ENCODE measurements at regions not wholly inside any gene's neighbourhood (a gene's known extent, or its start where the extent isn't known, plus 50 kb on each side); places are given as distances from the start of the nearest gene placed in this dataset.
"Not testable (repeated sequence)": the region's sequence is repeated elsewhere in the genome, so short reads cannot be mapped to it uniquely, and the experiment has no call there.

GRCh38 chr1:30099587-30100523 lies 623.5 kb downstream of the MATN1 start:
- H3K27ac Mint-ChIP-seq = no peak overlapping the region
- H3K4me3 Mint-ChIP-seq = no peak overlapping the region
- no peak for DNase-seq (ENCODE audit: low spot score)
- H3K27me3 Mint-ChIP-seq (ENCODE audit: insufficient read depth) = peaks cover 4% of the 10 kb centered on the region
- no peaks in the 10 kb centered on the region for H3K36me3 Mint-ChIP-seq (ENCODE audit: low read depth)
- intact Hi-C loops (cut with micrococcal nuclease) = no loop called here
- no peaks in the 10 kb centered on the region for H3K4me1 Mint-ChIP-seq (ENCODE audit: low read depth)
- no peaks in the 10 kb centered on the region for H3K9me3 Mint-ChIP-seq

GRCh38 chr1:30097851-30098250 lies 625.5 kb downstream of the MATN1 start:
- H3K36me3 Mint-ChIP-seq (ENCODE audit: low read depth); H3K4me3 Mint-ChIP-seq; H3K4me1 Mint-ChIP-seq (ENCODE audit: low read depth); H3K9me3 Mint-ChIP-seq; H3K27me3 Mint-ChIP-seq (ENCODE audit: insufficient read depth); DNase-seq (ENCODE audit: low spot score); H3K27ac Mint-ChIP-seq; intact Hi-C loops (cut with micrococcal nuclease): not testable (repeated sequence)

GRCh38 chr1:30095451-30096025 lies 627.8 kb downstream of the MATN1 start:
- Mint-ChIP-seq H3K27me3 (ENCODE audit: insufficient read depth) (no peaks in the 10 kb centered on the region), H3K4me3 (no peak overlapping the region), H3K9me3 (peaks cover 28% of the 10 kb centered on the region), H3K4me1 (ENCODE audit: low read depth) (no peaks in the 10 kb centered on the region), H3K27ac (no peak overlapping the region), H3K36me3 (ENCODE audit: low read depth) (peaks cover 4% of the 10 kb centered on the region)
- intact Hi-C loops (cut with micrococcal nuclease) = no loop called here
- DNase-seq (ENCODE audit: low spot score) = no peak

- intact Hi-C loops (cut with micrococcal nuclease) = no loop called here
- Mint-ChIP-seq H3K27ac (no peak overlapping the region), H3K4me1 (ENCODE audit: low read depth) (no peaks in the 10 kb centered on the region), H3K36me3 (ENCODE audit: low read depth) (peaks cover 4% of the 10 kb centered on the region), H3K9me3 (peaks cover 28% of the 10 kb centered on the region), H3K4me3 (no peak overlapping the region), H3K27me3 (ENCODE audit: insufficient read depth) (no peaks in the 10 kb centered on the region)
- no peak for DNase-seq (ENCODE audit: low spot score)
Measured at GRCh38 chr1:30095051-30095450, 628.3 kb downstream of the MATN1 start.

GRCh38 chr1:30092051-30092858 lies 631.1 kb downstream of the MATN1 start:
- Mint-ChIP-seq H3K4me3 (no peak overlapping the region), H3K4me1 (ENCODE audit: low read depth) (no peaks in the 10 kb centered on the region), H3K27me3 (ENCODE audit: insufficient read depth) (peaks cover 1% of the 10 kb centered on the region), H3K9me3 (peaks cover 28% of the 10 kb centered on the region), H3K36me3 (ENCODE audit: low read depth) (peaks cover 4% of the 10 kb centered on the region), H3K27ac (peak overlapping the region; percentile 48)
- intact Hi-C loops (cut with micrococcal nuclease) = no loop called here
- DNase-seq (ENCODE audit: low spot score) = no peak

GRCh38 chr1:30090162-30090820 lies 633.1 kb downstream of the MATN1 start:
- peaks cover 9% of the 10 kb centered on the region for H3K27me3 Mint-ChIP-seq (ENCODE audit: insufficient read depth)
- DNase-seq (ENCODE audit: low spot score) = no peak
- H3K4me3 Mint-ChIP-seq = no peak overlapping the region
- H3K27ac Mint-ChIP-seq = no peak overlapping the region
- peaks cover 4% of the 10 kb centered on the region for H3K36me3 Mint-ChIP-seq (ENCODE audit: low read depth)
- H3K4me1 Mint-ChIP-seq (ENCODE audit: low read depth) = no peaks in the 10 kb centered on the region
- intact Hi-C loops (cut with micrococcal nuclease) = no loop called here
- H3K9me3 Mint-ChIP-seq = peaks cover 28% of the 10 kb centered on the region

GRCh38 chr1:30089024-30089430 lies 634.4 kb downstream of the MATN1 start:
- Mint-ChIP-seq H3K36me3 (ENCODE audit: low read depth) (peaks cover 4% of the 10 kb centered on the region), H3K27me3 (ENCODE audit: insufficient read depth) (peaks cover 9% of the 10 kb centered on the region), H3K4me3 (no peak overlapping the region), H3K4me1 (ENCODE audit: low read depth) (no peaks in the 10 kb centered on the region), H3K9me3 (peaks cover 28% of the 10 kb centered on the region), H3K27ac (no peak overlapping the region)
- intact Hi-C loops (cut with micrococcal nuclease) = loop anchor here (10.0 kb wide), 1 partner anchor 294 kb away; no protein-coding TSS in a partner anchor
- DNase-seq (ENCODE audit: low spot score) = no peak

- H3K27me3 Mint-ChIP-seq (ENCODE audit: insufficient read depth) = peaks cover 9% of the 10 kb centered on the region
- no peak overlapping the region for H3K27ac Mint-ChIP-seq
- H3K36me3 Mint-ChIP-seq (ENCODE audit: low read depth) = peaks cover 4% of the 10 kb centered on the region
- intact Hi-C loops (cut with micrococcal nuclease) = loop anchor here (10.0 kb wide), 1 partner anchor 294 kb away; no protein-coding TSS in a partner anchor
- H3K4me3 Mint-ChIP-seq = no peak overlapping the region
- no peak for DNase-seq (ENCODE audit: low spot score)
- peaks cover 26% of the 10 kb centered on the region for H3K9me3 Mint-ChIP-seq
- no peaks in the 10 kb centered on the region for H3K4me1 Mint-ChIP-seq (ENCODE audit: low read depth)
Measured at GRCh38 chr1:30088594-30088993, 634.8 kb downstream of the MATN1 start.

GRCh38 chr1:30087465-30087864 lies 635.9 kb downstream of the MATN1 start:
- intact Hi-C loops (cut with micrococcal nuclease) = loop anchor here (2.0 to 10.0 kb wide), 2 partner anchors 293 to 851 kb away; partner anchors contain the start of gene PTPRU
- peaks cover 9% of the 10 kb centered on the region for H3K27me3 Mint-ChIP-seq (ENCODE audit: insufficient read depth)
- no peak for DNase-seq (ENCODE audit: low spot score)
- H3K4me1 Mint-ChIP-seq (ENCODE audit: low read depth) = no peaks in the 10 kb centered on the region
- H3K9me3 Mint-ChIP-seq = peaks cover 16% of the 10 kb centered on the region
- no peak overlapping the region for H3K27ac Mint-ChIP-seq
- peaks cover 4% of the 10 kb centered on the region for H3K36me3 Mint-ChIP-seq (ENCODE audit: low read depth)
- H3K4me3 Mint-ChIP-seq = no peak overlapping the region

- H3K4me1 Mint-ChIP-seq (ENCODE audit: low read depth) = no peaks in the 10 kb centered on the region
- no peak overlapping the region for H3K4me3 Mint-ChIP-seq
- peaks cover 9% of the 10 kb centered on the region for H3K27me3 Mint-ChIP-seq (ENCODE audit: insufficient read depth)
- intact Hi-C loops (cut with micrococcal nuclease) = loop anchor here (2.0 to 10.0 kb wide), 2 partner anchors 291 to 849 kb away; partner anchors contain the start of gene PTPRU
- no peak overlapping the region for H3K27ac Mint-ChIP-seq
- peak; percentile 5 for DNase-seq (ENCODE audit: low spot score)
- H3K36me3 Mint-ChIP-seq (ENCODE audit: low read depth) = no peaks in the 10 kb centered on the region
- H3K9me3 Mint-ChIP-seq = peaks cover 2% of the 10 kb centered on the region
Measured at GRCh38 chr1:30085811-30086770, 637.3 kb downstream of the MATN1 start.

- Mint-ChIP-seq H3K4me3 (no peak overlapping the region), H3K36me3 (ENCODE audit: low read depth) (no peaks in the 10 kb centered on the region), H3K27ac (no peak overlapping the region), H3K27me3 (ENCODE audit: insufficient read depth) (peaks cover 9% of the 10 kb centered on the region), H3K4me1 (ENCODE audit: low read depth) (no peaks in the 10 kb centered on the region), H3K9me3 (no peaks in the 10 kb centered on the region)
- intact Hi-C loops (cut with micrococcal nuclease) = loop anchor here (10.0 kb wide), 1 partner anchor 290 kb away; no protein-coding TSS in a partner anchor
- no peak for DNase-seq (ENCODE audit: low spot score)
Measured at GRCh38 chr1:30084909-30085571, 638.3 kb downstream of the MATN1 start.

Data from activated T-helper 1 cell treated with anti-CD3 and anti-CD28 coated beads, Interleukin-12 subunit alpha, Interleukin-12 subunit beta, Interleukin-2, Interleukin-4 antibody, amounts not matched to agents 30 ng/mL and 10 ng/mL and 1 ng/mL, durations not matched to agents 14 hours and 24 hours and 36 hours (primary cell).